ENCODE measurements at regions not wholly inside any gene's neighbourhood (a gene's known extent, or its start where the extent isn't known, plus 50 kb on each side); places are given as distances from the start of the nearest gene placed in this dataset.

- TF ChIP-seq, protein P1, sequence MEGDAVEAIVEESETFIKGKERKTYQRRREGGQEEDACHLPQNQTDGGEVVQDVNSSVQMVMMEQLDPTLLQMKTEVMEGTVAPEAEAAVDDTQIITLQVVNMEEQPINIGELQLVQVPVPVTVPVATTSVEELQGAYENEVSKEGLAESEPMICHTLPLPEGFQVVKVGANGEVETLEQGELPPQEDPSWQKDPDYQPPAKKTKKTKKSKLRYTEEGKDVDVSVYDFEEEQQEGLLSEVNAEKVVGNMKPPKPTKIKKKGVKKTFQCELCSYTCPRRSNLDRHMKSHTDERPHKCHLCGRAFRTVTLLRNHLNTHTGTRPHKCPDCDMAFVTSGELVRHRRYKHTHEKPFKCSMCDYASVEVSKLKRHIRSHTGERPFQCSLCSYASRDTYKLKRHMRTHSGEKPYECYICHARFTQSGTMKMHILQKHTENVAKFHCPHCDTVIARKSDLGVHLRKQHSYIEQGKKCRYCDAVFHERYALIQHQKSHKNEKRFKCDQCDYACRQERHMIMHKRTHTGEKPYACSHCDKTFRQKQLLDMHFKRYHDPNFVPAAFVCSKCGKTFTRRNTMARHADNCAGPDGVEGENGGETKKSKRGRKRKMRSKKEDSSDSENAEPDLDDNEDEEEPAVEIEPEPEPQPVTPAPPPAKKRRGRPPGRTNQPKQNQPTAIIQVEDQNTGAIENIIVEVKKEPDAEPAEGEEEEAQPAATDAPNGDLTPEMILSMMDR (IDR thresholded peaks at IDR 0.05) = no peak
- TF ChIP-seq, protein P2, sequence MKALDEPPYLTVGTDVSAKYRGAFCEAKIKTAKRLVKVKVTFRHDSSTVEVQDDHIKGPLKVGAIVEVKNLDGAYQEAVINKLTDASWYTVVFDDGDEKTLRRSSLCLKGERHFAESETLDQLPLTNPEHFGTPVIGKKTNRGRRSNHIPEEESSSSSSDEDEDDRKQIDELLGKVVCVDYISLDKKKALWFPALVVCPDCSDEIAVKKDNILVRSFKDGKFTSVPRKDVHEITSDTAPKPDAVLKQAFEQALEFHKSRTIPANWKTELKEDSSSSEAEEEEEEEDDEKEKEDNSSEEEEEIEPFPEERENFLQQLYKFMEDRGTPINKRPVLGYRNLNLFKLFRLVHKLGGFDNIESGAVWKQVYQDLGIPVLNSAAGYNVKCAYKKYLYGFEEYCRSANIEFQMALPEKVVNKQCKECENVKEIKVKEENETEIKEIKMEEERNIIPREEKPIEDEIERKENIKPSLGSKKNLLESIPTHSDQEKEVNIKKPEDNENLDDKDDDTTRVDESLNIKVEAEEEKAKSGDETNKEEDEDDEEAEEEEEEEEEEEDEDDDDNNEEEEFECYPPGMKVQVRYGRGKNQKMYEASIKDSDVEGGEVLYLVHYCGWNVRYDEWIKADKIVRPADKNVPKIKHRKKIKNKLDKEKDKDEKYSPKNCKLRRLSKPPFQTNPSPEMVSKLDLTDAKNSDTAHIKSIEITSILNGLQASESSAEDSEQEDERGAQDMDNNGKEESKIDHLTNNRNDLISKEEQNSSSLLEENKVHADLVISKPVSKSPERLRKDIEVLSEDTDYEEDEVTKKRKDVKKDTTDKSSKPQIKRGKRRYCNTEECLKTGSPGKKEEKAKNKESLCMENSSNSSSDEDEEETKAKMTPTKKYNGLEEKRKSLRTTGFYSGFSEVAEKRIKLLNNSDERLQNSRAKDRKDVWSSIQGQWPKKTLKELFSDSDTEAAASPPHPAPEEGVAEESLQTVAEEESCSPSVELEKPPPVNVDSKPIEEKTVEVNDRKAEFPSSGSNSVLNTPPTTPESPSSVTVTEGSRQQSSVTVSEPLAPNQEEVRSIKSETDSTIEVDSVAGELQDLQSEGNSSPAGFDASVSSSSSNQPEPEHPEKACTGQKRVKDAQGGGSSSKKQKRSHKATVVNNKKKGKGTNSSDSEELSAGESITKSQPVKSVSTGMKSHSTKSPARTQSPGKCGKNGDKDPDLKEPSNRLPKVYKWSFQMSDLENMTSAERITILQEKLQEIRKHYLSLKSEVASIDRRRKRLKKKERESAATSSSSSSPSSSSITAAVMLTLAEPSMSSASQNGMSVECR (CRISPR knock-in tag; IDR thresholded peaks at IDR 0.05; ENCODE audit: borderline replicate concordance) = no peak
- TF ChIP-seq, protein P3, sequence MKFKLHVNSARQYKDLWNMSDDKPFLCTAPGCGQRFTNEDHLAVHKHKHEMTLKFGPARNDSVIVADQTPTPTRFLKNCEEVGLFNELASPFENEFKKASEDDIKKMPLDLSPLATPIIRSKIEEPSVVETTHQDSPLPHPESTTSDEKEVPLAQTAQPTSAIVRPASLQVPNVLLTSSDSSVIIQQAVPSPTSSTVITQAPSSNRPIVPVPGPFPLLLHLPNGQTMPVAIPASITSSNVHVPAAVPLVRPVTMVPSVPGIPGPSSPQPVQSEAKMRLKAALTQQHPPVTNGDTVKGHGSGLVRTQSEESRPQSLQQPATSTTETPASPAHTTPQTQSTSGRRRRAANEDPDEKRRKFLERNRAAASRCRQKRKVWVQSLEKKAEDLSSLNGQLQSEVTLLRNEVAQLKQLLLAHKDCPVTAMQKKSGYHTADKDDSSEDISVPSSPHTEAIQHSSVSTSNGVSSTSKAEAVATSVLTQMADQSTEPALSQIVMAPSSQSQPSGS (CRISPR knock-in tag; IDR thresholded peaks at IDR 0.05; ENCODE audit: borderline replicate concordance, low read depth) = no peak
- no peak for TF ChIP-seq NR1H2 (CRISPR knock-in tag; IDR thresholded peaks at IDR 0.05)
These were observed 84.2 kb upstream of the HS3ST1 start for GRCh38 chr4:11512871-11513270.
